ENCODE measurements at regions not wholly inside any gene's neighbourhood (a gene's known extent, or its start where the extent isn't known, plus 50 kb on each side); places are given as distances from the start of the nearest gene placed in this dataset.

DNA sequence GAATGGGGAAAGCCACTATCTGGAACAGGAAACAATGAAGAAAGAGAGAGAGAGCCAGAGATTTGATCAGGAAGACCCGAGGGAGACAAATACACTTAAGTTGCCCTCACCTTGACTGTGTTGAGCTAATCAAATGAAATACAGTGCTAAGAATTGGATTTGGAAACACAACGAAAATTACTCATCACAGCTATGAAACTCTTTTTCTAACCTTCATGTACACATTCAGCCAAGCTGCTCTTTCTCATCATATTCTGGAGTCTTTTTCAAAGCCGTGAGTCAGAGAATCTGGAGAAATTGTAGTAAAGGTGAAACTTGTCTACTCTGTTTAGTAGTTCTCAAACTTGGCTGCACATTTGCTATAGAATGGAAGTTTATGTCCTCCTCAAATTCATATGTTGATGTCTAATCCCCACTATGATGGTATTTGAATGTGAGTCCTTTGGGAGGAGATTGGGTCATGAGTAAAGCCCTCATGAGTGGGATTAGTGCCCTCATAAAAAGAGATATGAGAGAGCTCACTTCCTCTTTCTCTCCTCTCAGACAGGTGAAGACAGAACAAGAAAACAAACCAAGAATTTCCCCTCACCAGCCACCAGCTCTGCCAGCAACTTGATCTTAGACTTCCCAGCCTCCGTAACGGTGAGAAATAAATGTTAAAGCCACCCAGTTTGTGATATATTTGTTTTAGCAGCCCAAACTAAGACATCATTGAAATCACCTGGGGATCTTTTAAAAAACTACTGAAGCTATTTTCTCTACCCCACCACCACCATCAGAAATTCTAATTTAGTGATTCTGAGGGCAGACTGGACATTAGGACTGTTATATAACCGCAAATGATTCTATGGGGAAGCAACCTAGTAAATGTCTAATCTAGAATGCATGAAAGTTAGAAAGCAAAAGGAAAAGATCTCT, 143.6 kb upstream of the GRM7 start:
- TF ChIP-seq GATA2 (IDR thresholded peaks at IDR 0.05; ENCODE audit: low read depth, low read length): no peak
- TF ChIP-seq GATA3 (IDR thresholded peaks at IDR 0.05; ENCODE audit: low read depth, low read length): no peak
